HEK293 (cell line): ENCODE measurements at regions not wholly inside any gene's neighbourhood (a gene's known extent, or its start where the extent isn't known, plus 50 kb on each side); places are given as distances from the start of the nearest gene placed in this dataset.
A peak's percentile ranks its signal among the peaks of the same experiment; 100 is the strongest.

Experiments used
- CTCF ChIA-PET: fragments of 350-600 bp; formaldehyde crosslinking; extraction: SDS; loops from one replicate; lab custom pipeline; 2021; ENCODE audit warnings: antibody characterized with exemption; lab: Yijun Ruan, JAX
- POLR2A ChIA-PET: fragments of 300-600 bp; formaldehyde crosslinking; extraction: SDS; loops from one replicate; lab custom pipeline; 2020; ENCODE audit warnings: antibody characterized with exemption, inconsistent platforms; lab: Yijun Ruan, JAX
- H3K27ac ChIP-seq: fragments of 200-500 bp; sonication (Bioruptor generic); 2 replicates; pipeline ENCODE4 v1.5.1; 2014; ENCODE audit warnings: low read depth, low read length, control low read depth, inconsistent platforms; ENCODE audit errors: extremely low read depth
- H3K36me3 ChIP-seq, 2 experiments: fragments of 200-500 bp in 1 of 2; sonication (Bioruptor generic) in 1 of 2; 1 replicate in 1 of 2; 2 replicates in 1 of 2; pipeline ENCODE4 v1.5.1; 2014 to 2017; ENCODE audit warnings: inconsistent platforms in 2 of 2, low read length in 2 of 2; ENCODE audit not compliant: control insufficient read depth in 2 of 2, insufficient read depth in 1 of 2
- H3K4me1 ChIP-seq: fragments of 200-500 bp; sonication (Bioruptor generic); 2 replicates; pipeline ENCODE4 v1.5.1; 2014; ENCODE audit warnings: mild to moderate bottlenecking, low read length, inconsistent platforms; ENCODE audit not compliant: control insufficient read depth, insufficient read depth
- H3K4me3 ChIP-seq: 2 replicates; pipeline ENCODE4 v1.5.1; 2011; ENCODE audit warnings: low read depth, mild to moderate bottlenecking, control low read depth, low read length, moderate library complexity
- H3K9me3 ChIP-seq: fragments of 200-500 bp; sonication (Bioruptor generic); 2 replicates; pipeline ENCODE4 v1.5.1; 2014; ENCODE audit warnings: low read depth, low read length, inconsistent platforms; ENCODE audit not compliant: control insufficient read depth, insufficient read depth
- HOXA7 ChIP-seq: sonication (generic); formaldehyde crosslinking; IDR thresholded peaks from 2 replicates; pipeline ENCODE4 v1.8.1; 2022; ENCODE audit warnings: missing genetic modification reagents, borderline replicate concordance
- IKZF3 ChIP-seq: fragments of 450-650 bp; IDR thresholded peaks from 2 replicates; pipeline ENCODE4 v1.5.0; 2018; ENCODE audit warnings: missing biosample characterization, mild to moderate bottlenecking, missing genetic modification characterization, moderate library complexity
- KLF16 ChIP-seq: fragments of 450-650 bp; formaldehyde crosslinking; IDR thresholded peaks from 2 replicates; pipeline ENCODE4 v1.5.1; 2017; ENCODE audit warnings: missing biosample characterization, missing genetic modification characterization
- PRDM10 ChIP-seq: fragments of 450-650 bp; formaldehyde crosslinking; IDR thresholded peaks from 2 replicates; pipeline ENCODE4 v1.5.1; 2016; ENCODE audit warnings: missing biosample characterization, missing genetic modification characterization
- SCRT2 ChIP-seq: fragments of 450-650 bp; formaldehyde crosslinking; IDR thresholded peaks from 2 replicates; pipeline ENCODE4 v1.5.1; 2016; ENCODE audit warnings: missing biosample characterization, missing genetic modification characterization
- TCF7L2 ChIP-seq: IDR thresholded peaks from 2 replicates; pipeline ENCODE4 v1.6.1; 2011; ENCODE audit warnings: low read depth, mild to moderate bottlenecking, inconsistent platforms, low read length, moderate library complexity, borderline replicate concordance
- WT1 ChIP-seq: fragments of 450-650 bp; formaldehyde crosslinking; IDR thresholded peaks from 2 replicates; pipeline ENCODE4 v1.5.1; 2016; ENCODE audit warnings: missing biosample characterization, missing genetic modification characterization
- YY1 ChIP-seq: fragments of 450-650 bp; formaldehyde crosslinking; IDR thresholded peaks from 2 replicates; pipeline ENCODE4 v1.5.1; 2018; ENCODE audit warnings: missing biosample characterization, missing genetic modification characterization
- ZNF112 ChIP-seq: fragments of 450-650 bp; formaldehyde crosslinking; IDR thresholded peaks from 2 replicates; pipeline ENCODE4 v1.5.0; 2017; ENCODE audit warnings: missing biosample characterization, missing genetic modification characterization
- ZNF155 ChIP-seq: fragments of 450-650 bp; formaldehyde crosslinking; IDR thresholded peaks from 2 replicates; pipeline ENCODE4 v1.5.1; 2016; ENCODE audit warnings: missing biosample characterization, missing genetic modification characterization
- ZNF2 ChIP-seq: fragments of 450-650 bp; formaldehyde crosslinking; IDR thresholded peaks from 2 replicates; pipeline ENCODE4 v1.5.1; 2016; ENCODE audit warnings: missing biosample characterization, missing genetic modification characterization
- ZNF26 ChIP-seq: fragments of 450-650 bp; formaldehyde crosslinking; IDR thresholded peaks from 2 replicates; pipeline ENCODE4 v1.5.1; 2016; ENCODE audit warnings: missing biosample characterization, missing genetic modification characterization
- ZNF341 ChIP-seq: fragments of 450-650 bp; formaldehyde crosslinking; IDR thresholded peaks from 2 replicates; pipeline ENCODE4; 2016; ENCODE audit warnings: low read depth, missing biosample characterization, missing genetic modification characterization
- ZNF366 ChIP-seq: fragments of 450-650 bp; formaldehyde crosslinking; conservative IDR thresholded peaks from 2 replicates; pipeline ENCODE4 v1.5.1; 2016; ENCODE audit warnings: missing biosample characterization, missing genetic modification characterization
- ZNF544 ChIP-seq: fragments of 450-650 bp; formaldehyde crosslinking; IDR thresholded peaks from 2 replicates; pipeline ENCODE4 v1.5.0; 2017; ENCODE audit warnings: missing biosample characterization, missing genetic modification characterization
- ZNF600 ChIP-seq: fragments of 450-650 bp; formaldehyde crosslinking; IDR thresholded peaks from 2 replicates; pipeline ENCODE4 v1.5.1; 2016; ENCODE audit warnings: missing biosample characterization, missing genetic modification characterization
- ZNF610 ChIP-seq: fragments of 450-650 bp; formaldehyde crosslinking; IDR thresholded peaks from 2 replicates; pipeline ENCODE4 v1.5.1; 2016; ENCODE audit warnings: missing biosample characterization, missing genetic modification characterization, borderline replicate concordance
- ZNF623 ChIP-seq: fragments of 450-650 bp; formaldehyde crosslinking; IDR thresholded peaks from 2 replicates; pipeline ENCODE4 v1.5.1; 2016; ENCODE audit warnings: missing biosample characterization, missing genetic modification characterization
- ZNF645 ChIP-seq: fragments of 450-650 bp; formaldehyde crosslinking; IDR thresholded peaks from 2 replicates; pipeline ENCODE4; 2016; ENCODE audit warnings: missing biosample characterization, missing genetic modification characterization
- ZNF660 ChIP-seq: fragments of 450-650 bp; IDR thresholded peaks from 2 replicates; pipeline ENCODE4 v1.5.1; 2018; ENCODE audit warnings: missing biosample characterization, mild to moderate bottlenecking, missing genetic modification characterization
- ZNF768 ChIP-seq: fragments of 450-650 bp; formaldehyde crosslinking; IDR thresholded peaks from 2 replicates; pipeline ENCODE4 v1.5.1; 2018; ENCODE audit warnings: missing biosample characterization, mild to moderate bottlenecking, missing genetic modification characterization
- ZNF830 ChIP-seq: fragments of 450-650 bp; IDR thresholded peaks from 2 replicates; pipeline ENCODE4 v1.5.0; 2018; ENCODE audit warnings: missing biosample characterization, missing genetic modification characterization, low read depth, mild to moderate bottlenecking, moderate library complexity
- ZSCAN16 ChIP-seq: fragments of 450-650 bp; formaldehyde crosslinking; IDR thresholded peaks from 2 replicates; pipeline ENCODE4 v1.5.1; 2016; ENCODE audit warnings: missing biosample characterization, missing genetic modification characterization
- ZSCAN30 ChIP-seq: fragments of 450-650 bp; IDR thresholded peaks from 2 replicates; pipeline ENCODE4 v1.5.1; 2018; ENCODE audit warnings: missing biosample characterization, mild to moderate bottlenecking, missing genetic modification characterization, moderate library complexity
- TF ChIP-seq, protein P1 (sequence below): fragments of 450-650 bp; formaldehyde crosslinking; IDR thresholded peaks from 2 replicates; pipeline ENCODE4 v1.5.1; 2017; ENCODE audit warnings: missing biosample characterization, missing genetic modification characterization
- TF ChIP-seq, protein P2 (sequence below): fragments of 450-650 bp; formaldehyde crosslinking; IDR thresholded peaks from 2 replicates; pipeline ENCODE4 v1.5.1; 2016; ENCODE audit warnings: missing biosample characterization, missing genetic modification characterization

DNA sequence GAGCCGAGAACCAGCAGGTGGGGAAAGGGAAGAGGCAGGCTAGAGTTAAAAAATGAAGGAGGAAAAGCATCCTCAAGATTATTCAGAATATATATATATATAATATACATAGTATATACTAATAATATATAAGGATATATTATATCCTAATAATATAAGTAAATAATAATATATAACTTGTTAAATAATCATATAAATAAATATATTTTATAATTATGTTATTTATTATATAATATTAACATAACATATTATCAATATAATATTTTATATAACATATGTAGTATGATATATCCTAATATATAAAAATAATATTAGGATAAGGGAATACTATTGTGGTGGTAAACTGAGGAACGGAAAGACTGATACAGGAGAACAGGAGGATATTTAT lies 171.8 kb downstream of the TRIM27 start:
- no peak overlapping the region for H3K4me3 ChIP-seq
- H3K27ac ChIP-seq = no peak overlapping the region
- ChIA-PET POLR2A (interaction anchor here (0.6 kb wide), 1 partner anchor 52 kb away, joined by 3 read pairs; no protein-coding TSS in a partner anchor), CTCF (interaction anchor here (0.7 kb wide), 1 partner anchor 50 kb away, joined by 3 read pairs; no protein-coding TSS in a partner anchor)
- no peaks in the 10 kb centered on the region for H3K36me3 ChIP-seq
- H3K4me1 ChIP-seq = peaks cover 3% of the 10 kb centered on the region; the same call in 1 of the 2 replicates
- no peaks in the 10 kb centered on the region for H3K9me3 ChIP-seq
- TF ChIP-seq ZNF112 = no peak
- TF ChIP-seq ZNF2 (tag by site-specific recombination) = no peak
- TF ChIP-seq YY1 (tag by site-specific recombination) = no peak
- no peak for TF ChIP-seq ZSCAN16 (tag by site-specific recombination)
- TF ChIP-seq, all 188 proteins: peak for 0

- peak overlapping the region; percentile 48 for H3K4me3 ChIP-seq
- CTCF ChIA-PET = interaction anchor here (0.6 to 2.6 kb wide), 6 partner anchors 9 to 618 kb away, joined by 3 to 8 read pairs (median 3); no protein-coding TSS in a partner anchor
- POLR2A ChIA-PET = interaction anchor here (1.1 to 2.6 kb wide), 6 partner anchors 10 to 81 kb away, joined by 3 to 21 read pairs (median 8); no protein-coding TSS in a partner anchor
- TF ChIP-seq ZNF830 (tag by site-specific recombination) = no peak
- TF ChIP-seq, protein P1, sequence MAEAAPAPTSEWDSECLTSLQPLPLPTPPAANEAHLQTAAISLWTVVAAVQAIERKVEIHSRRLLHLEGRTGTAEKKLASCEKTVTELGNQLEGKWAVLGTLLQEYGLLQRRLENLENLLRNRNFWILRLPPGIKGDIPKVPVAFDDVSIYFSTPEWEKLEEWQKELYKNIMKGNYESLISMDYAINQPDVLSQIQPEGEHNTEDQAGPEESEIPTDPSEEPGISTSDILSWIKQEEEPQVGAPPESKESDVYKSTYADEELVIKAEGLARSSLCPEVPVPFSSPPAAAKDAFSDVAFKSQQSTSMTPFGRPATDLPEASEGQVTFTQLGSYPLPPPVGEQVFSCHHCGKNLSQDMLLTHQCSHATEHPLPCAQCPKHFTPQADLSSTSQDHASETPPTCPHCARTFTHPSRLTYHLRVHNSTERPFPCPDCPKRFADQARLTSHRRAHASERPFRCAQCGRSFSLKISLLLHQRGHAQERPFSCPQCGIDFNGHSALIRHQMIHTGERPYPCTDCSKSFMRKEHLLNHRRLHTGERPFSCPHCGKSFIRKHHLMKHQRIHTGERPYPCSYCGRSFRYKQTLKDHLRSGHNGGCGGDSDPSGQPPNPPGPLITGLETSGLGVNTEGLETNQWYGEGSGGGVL (tag by site-specific recombination) = peak; percentile 21; the same call in 1 of the 2 replicates
- peak; percentile 89; the same call in 1 of the 2 replicates for TF ChIP-seq ZNF600 (tag by site-specific recombination)
- no peak; the same call in 1 of the 2 replicates for TF ChIP-seq ZSCAN30
- no peak; the same call in 1 of the 2 replicates for TF ChIP-seq ZNF610
- TF ChIP-seq, protein P2, sequence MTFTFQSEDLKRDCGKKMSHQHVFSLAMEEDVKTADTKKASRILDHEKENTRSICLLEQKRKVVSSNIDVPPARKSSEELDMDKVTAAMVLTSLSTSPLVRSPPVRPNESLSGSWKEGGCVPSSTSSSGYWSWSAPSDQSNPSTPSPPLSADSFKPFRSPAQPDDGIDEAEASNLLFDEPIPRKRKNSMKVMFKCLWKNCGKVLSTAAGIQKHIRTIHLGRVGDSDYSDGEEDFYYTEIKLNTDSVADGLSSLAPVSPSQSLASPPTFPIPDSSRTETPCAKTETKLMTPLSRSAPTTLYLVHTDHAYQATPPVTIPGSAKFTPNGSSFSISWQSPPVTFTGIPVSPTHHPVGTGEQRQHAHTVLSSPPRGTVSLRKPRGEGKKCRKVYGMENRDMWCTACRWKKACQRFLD = no peak
- TF ChIP-seq WT1 (tag by site-specific recombination) = peak; percentile 30
- peak; percentile 48 for TF ChIP-seq PRDM10 (tag by site-specific recombination)
- no peak for TF ChIP-seq KLF16
- TF ChIP-seq TCF7L2 = no peak
- TF ChIP-seq SCRT2 (tag by site-specific recombination) = no peak
- no peak for TF ChIP-seq ZNF155 (tag by site-specific recombination)
- TF ChIP-seq ZNF544 (tag by site-specific recombination) = no peak
- no peak for TF ChIP-seq ZNF26 (tag by site-specific recombination)
- peak; percentile 95 for TF ChIP-seq IKZF3 (tag by site-specific recombination)
- TF ChIP-seq ZNF623 (tag by site-specific recombination) = no peak
- TF ChIP-seq ZNF660 (tag by site-specific recombination) = peak; percentile 91
- TF ChIP-seq ZNF645 (tag by site-specific recombination) = no peak
- TF ChIP-seq ZNF768 = no peak
- no peak for TF ChIP-seq HOXA7 (CRISPR knock-in tag)
- peak; percentile 20 for TF ChIP-seq ZNF341 (tag by site-specific recombination)
- TF ChIP-seq ZNF366 = peak; percentile 71; the same call in 1 of the 2 replicates
These were observed 166.2 kb downstream of the TRIM27 start for GRCh38 chr6:28757429-28758045.

More at GRCh38 chr6:28757429-28758045, 166.2 kb downstream of the TRIM27 start:
- peaks cover 3% of the 10 kb centered on the region; the same call in 1 of the 2 replicates for H3K4me1 ChIP-seq
- no peaks in the 10 kb centered on the region for H3K9me3 ChIP-seq
- peak overlapping the region; percentile 82 for H3K27ac ChIP-seq
- H3K36me3 ChIP-seq = no peaks in the 10 kb centered on the region
